ENCODE measurements at regions not wholly inside any gene's neighbourhood (a gene's known extent, or its start where the extent isn't known, plus 50 kb on each side); places are given as distances from the start of the nearest gene placed in this dataset.

DNA sequence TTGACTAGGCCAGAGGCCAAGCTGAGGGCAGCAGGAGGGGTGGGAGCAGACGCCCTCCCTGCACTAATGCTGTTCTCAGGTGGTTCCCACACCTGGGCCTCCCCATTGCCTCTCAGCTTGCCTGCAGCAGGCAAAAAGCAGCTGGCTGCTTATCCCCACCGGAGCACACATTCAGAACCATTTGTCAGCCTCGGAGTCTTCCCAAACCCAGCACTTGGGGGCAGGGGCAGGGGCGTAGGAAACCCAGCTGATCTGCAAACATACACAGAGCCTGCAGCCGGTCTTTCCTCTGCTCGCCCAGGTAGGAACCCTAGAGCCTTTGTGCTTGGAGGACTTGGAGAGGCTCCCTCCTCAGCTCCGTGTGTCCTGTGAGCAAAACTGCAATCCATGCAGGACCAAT is 249.8 kb downstream of the CYP26B1 start:
- no peaks in the 10 kb centered on the region for H3K9me3 ChIP-seq
- TF ChIP-seq, protein P1, sequence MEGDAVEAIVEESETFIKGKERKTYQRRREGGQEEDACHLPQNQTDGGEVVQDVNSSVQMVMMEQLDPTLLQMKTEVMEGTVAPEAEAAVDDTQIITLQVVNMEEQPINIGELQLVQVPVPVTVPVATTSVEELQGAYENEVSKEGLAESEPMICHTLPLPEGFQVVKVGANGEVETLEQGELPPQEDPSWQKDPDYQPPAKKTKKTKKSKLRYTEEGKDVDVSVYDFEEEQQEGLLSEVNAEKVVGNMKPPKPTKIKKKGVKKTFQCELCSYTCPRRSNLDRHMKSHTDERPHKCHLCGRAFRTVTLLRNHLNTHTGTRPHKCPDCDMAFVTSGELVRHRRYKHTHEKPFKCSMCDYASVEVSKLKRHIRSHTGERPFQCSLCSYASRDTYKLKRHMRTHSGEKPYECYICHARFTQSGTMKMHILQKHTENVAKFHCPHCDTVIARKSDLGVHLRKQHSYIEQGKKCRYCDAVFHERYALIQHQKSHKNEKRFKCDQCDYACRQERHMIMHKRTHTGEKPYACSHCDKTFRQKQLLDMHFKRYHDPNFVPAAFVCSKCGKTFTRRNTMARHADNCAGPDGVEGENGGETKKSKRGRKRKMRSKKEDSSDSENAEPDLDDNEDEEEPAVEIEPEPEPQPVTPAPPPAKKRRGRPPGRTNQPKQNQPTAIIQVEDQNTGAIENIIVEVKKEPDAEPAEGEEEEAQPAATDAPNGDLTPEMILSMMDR (IDR thresholded peaks at IDR 0.05): no peak
- TF ChIP-seq POLR2A (IDR thresholded peaks at IDR 0.05): no peak
- H3K27me3 ChIP-seq: peaks cover 0 to 25% (median 0%) of the 10 kb centered on the region in 4 donors
- WGBS, 2 donors: 86 to 89% methylated on average over 3 to 7 of the region's 7 CpGs
- no peak overlapping the region for H3K27ac ChIP-seq
- H3K4me3 ChIP-seq: no peak overlapping the region
- intact Hi-C loops (cut with DNase I): no loop called here
- H3K36me3 ChIP-seq: no peaks in the 10 kb centered on the region
- DNase-seq: no peak
- no peaks in the 10 kb centered on the region for H3K4me1 ChIP-seq

DNA sequence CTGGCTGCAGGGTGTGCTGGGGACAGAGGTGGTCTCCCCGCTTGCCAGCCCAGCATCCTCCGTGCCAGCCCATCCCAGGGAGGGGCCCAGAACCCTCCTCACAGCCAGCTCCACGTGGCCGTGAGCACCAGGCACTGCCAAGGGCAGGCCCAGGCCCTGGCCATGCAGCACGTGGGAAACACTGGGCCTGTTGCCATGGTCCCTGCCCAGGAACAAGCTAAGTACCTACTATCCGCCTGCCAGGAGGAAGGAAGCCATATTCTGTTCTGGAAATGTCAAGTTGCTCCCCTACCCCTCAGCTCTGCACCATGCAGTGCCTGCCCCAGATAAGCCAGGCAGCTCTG is 250.6 kb downstream of the CYP26B1 start:
- WGBS, 2 donors: 50% methylated on average over 2 of the region's 6 CpGs; no CpG with 5 or more reads in 1 of the 2 donors

DNA sequence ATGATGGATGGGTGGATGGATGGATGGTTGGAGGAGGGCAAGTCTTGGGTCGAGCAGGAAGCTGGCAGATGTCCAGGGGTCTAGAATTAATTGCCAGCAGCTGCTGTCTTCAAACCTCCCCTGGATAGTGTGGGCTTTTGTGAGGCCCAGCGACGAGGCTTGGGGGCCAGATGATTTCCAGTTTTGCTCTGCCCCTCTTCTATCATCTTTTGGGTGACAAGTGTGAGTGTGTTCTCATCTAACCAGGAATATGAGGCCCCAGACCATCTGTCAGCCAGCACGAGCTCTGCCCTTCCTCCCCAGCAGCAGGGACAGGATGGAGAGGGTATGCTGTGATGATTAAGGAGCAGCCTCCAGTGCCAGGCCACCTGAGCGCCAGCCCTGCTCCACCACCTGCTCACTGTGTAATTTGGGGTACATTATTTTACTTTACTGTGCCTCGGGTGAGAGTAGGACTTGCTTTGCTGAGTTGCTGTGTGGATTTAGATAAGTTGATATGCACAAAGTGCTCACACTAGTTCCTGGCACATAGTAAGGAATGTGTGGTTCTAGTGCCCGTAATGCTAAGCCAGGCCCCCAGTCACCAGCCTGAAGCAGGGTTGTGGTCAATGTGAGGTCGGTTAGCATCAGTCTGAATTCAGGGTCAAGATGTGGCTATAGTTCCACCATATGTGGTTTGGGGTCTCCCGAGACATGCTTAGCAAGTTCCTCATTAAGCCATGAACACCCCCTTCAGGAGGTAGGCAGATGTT is 251.1 kb downstream of the CYP26B1 start:
- TF ChIP-seq, protein P1 (IDR thresholded peaks at IDR 0.05): no peak
- no peak for TF ChIP-seq POLR2A (IDR thresholded peaks at IDR 0.05)
- 69 to 78% methylated on average over 5 to 8 of the region's 9 CpGs for WGBS, 2 donors

More for the DNA sequence above, 250.6 kb downstream of the CYP26B1 start:
- H3K27me3 ChIP-seq: peaks cover 0 to 25% (median 0%) of the 10 kb centered on the region in 4 donors
- TF ChIP-seq, protein P1 (IDR thresholded peaks at IDR 0.05): no peak
- TF ChIP-seq POLR2A (IDR thresholded peaks at IDR 0.05): no peak
- intact Hi-C loops (cut with DNase I): no loop called here
- no peaks in the 10 kb centered on the region for H3K9me3 ChIP-seq
- DNase-seq: no peak
- H3K4me1 ChIP-seq: no peaks in the 10 kb centered on the region
- no peak overlapping the region for H3K4me3 ChIP-seq
- no peaks in the 10 kb centered on the region for H3K36me3 ChIP-seq
- no peak overlapping the region for H3K27ac ChIP-seq

DNA sequence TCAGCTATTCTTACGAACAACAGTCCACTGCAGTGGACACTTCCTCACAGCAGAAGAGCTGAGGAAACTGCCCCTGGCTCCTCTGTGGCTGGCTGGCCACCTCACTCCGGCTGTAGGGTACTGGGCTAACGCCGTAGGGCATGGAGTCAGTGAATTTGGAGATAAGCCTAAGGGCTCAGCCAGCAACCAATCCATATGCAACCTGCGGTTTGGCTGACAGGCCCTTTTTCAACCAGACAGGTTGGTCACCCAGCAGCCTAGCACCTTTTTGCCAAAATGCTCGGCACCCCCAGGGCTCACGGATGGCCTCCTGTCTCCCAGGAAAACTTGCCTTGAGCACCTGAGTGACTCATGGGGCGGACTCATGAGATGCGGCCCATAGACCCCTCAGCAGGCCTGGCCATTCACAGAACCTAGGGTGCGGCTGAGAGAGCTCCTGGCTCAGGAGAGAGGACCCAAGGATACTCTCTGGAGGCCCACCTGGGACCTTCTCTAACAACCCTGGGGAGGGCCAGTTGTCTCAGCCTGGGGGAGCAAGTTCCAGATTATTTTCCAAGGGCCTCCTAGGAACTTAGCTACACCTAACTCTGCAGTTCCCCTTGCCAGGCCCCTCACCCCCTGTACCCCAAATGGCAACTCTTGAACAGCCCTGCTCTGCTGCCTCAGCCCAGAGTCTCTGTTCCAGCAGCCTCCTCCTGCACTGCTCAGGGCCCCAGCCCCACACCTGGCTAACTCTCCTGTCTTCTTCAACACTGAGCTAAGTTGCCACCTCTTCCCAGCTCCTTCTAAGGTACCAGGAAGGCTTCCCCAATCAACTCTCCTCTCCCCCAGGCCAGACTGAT is 252.1 kb downstream of the CYP26B1 start:
- H3K27ac ChIP-seq: no peak overlapping the region
- WGBS, 2 donors: 26 to 78% methylated on average over 3 to 6 of the region's 10 CpGs
- no peaks in the 10 kb centered on the region for H3K4me1 ChIP-seq
- TF ChIP-seq, protein P1 (IDR thresholded peaks at IDR 0.05): no peak
- TF ChIP-seq POLR2A (IDR thresholded peaks at IDR 0.05): no peak
- no peak overlapping the region for H3K4me3 ChIP-seq
- no peaks in the 10 kb centered on the region for H3K36me3 ChIP-seq
- DNase-seq: no peak
- intact Hi-C loops (cut with DNase I): no loop called here
- H3K27me3 ChIP-seq: peaks cover 0 to 9% (median 0%) of the 10 kb centered on the region in 4 donors
- H3K9me3 ChIP-seq: no peaks in the 10 kb centered on the region

More for the DNA sequence above, 251.1 kb downstream of the CYP26B1 start:
- no peak for DNase-seq
- Histone ChIP-seq H3K27ac (no peak overlapping the region), H3K27me3 (peaks cover 0 to 20% (median 0%) of the 10 kb centered on the region in 4 donors), H3K4me3 (no peak overlapping the region), H3K36me3 (no peaks in the 10 kb centered on the region), H3K4me1 (no peaks in the 10 kb centered on the region), H3K9me3 (no peaks in the 10 kb centered on the region)
- intact Hi-C loops (cut with DNase I): no loop called here

DNA sequence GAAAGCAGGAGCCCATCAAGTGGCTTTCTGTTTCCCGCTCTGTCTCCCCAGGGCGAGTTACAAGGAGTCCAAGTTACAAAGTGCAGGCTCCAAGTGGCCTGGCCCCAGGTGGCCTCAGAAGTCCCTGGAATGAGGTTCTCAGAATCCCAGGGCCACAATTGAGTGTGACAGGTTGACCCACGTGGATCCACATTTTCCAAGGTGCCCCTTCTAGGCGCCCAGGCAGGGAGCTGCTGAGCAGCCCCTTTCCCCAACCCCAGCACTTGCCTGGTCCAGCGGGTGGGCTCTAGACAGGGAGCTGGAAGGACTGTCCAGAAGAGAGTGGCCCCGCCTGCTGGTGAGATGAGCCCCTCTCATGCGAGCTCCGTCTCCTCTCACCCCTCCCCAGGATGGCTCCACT is 253.4 kb downstream of the CYP26B1 start:
- intact Hi-C loops (cut with DNase I): no loop called here
- WGBS, 2 donors: 75 to 78% methylated on average over 4 to 7 of the region's 8 CpGs

More for the DNA sequence above, 253.4 kb downstream of the CYP26B1 start:
- DNase-seq: no peak
- no peaks in the 10 kb centered on the region for H3K9me3 ChIP-seq
- peaks cover 0 to 8% (median 0%) of the 10 kb centered on the region in 4 donors for H3K27me3 ChIP-seq
- no peaks in the 10 kb centered on the region for H3K4me1 ChIP-seq
- H3K27ac ChIP-seq: no peak overlapping the region
- H3K36me3 ChIP-seq: no peaks in the 10 kb centered on the region
- H3K4me3 ChIP-seq: no peak overlapping the region
- TF ChIP-seq POLR2A (IDR thresholded peaks at IDR 0.05): no peak
- TF ChIP-seq, protein P1 (IDR thresholded peaks at IDR 0.05): no peak
